Liver (tissue), 7 donors: ENCODE measurements at regions not wholly inside any gene's neighbourhood (a gene's known extent, or its start where the extent isn't known, plus 50 kb on each side); places are given as distances from the start of the nearest gene placed in this dataset.

Source experiments
- DNase-seq: peaks from one replicate; pipeline ENCODE4 v3.0.0-alpha.2; 2017; ENCODE audit warnings: low spot score
- H3K27ac ChIP-seq, 2 donors: one replicate each; pipeline ENCODE4 v1.7.0; 2013; ENCODE audit warnings: inconsistent platforms in 2 of 2, low read length in 2 of 2, control low read depth in 1 of 2, low read depth in 1 of 2, mild to moderate bottlenecking in 1 of 2
- H3K27me3 ChIP-seq, 4 donors: one replicate each; pipeline versions ENCODE4 v1.6.1 to v1.7.0; 2013; ENCODE audit warnings: low read length in 3 of 4, inconsistent platforms in 1 of 4, mild to moderate bottlenecking in 1 of 4, moderate library complexity in 1 of 4; ENCODE audit not compliant: control insufficient read depth in 4 of 4, insufficient read depth in 4 of 4
- H3K36me3 ChIP-seq, 4 donors: one replicate each; pipeline versions ENCODE4 v1.6.1 to v1.7.0; 2013; ENCODE audit warnings: low read length in 3 of 4, mild to moderate bottlenecking in 3 of 4, low read depth in 1 of 4, moderate library complexity in 1 of 4; ENCODE audit not compliant: control insufficient read depth in 4 of 4, insufficient read depth in 3 of 4
- H3K4me1 ChIP-seq, 4 donors: one replicate each; pipeline versions ENCODE4 v1.6.1 to v1.7.0; 2013; ENCODE audit warnings: low read length in 3 of 4, mild to moderate bottlenecking in 3 of 4, moderate library complexity in 1 of 4; ENCODE audit not compliant: control insufficient read depth in 4 of 4, insufficient read depth in 4 of 4
- H3K4me3 ChIP-seq, 3 donors: one replicate each; pipeline versions ENCODE4 v1.6.1 to v1.7.0; 2013; ENCODE audit warnings: low read length in 3 of 3, control low read depth in 1 of 3, low read depth in 1 of 3, mild to moderate bottlenecking in 1 of 3
- H3K9ac ChIP-seq, 2 donors: one replicate each; pipeline ENCODE4 v1.7.0; 2013; ENCODE audit warnings: low read length in 2 of 2, mild to moderate bottlenecking in 2 of 2, moderate library complexity in 2 of 2, control low read depth in 1 of 2, low read depth in 1 of 2
- H3K9me3 ChIP-seq, 4 donors: one replicate each; pipeline versions ENCODE4 v1.6.1 to v1.7.0; 2013; ENCODE audit warnings: low read length in 3 of 4; ENCODE audit not compliant: control insufficient read depth in 4 of 4
- ATF3 ChIP-seq: IDR thresholded peaks from 2 replicates; pipeline ENCODE4 v1.6.1; 2016; ENCODE audit warnings: antibody characterized with exemption
- EGR1 ChIP-seq, 2 donors: IDR thresholded peaks; 2 replicates each; pipeline ENCODE4 v1.6.1; 2016 to 2018; ENCODE audit warnings: antibody characterized with exemption in 2 of 2, low read depth in 2 of 2
- FOXA1 ChIP-seq: IDR thresholded peaks from 2 replicates; pipeline ENCODE4 v1.6.1; 2016; ENCODE audit warnings: antibody characterized with exemption
- HNF4A ChIP-seq, 2 donors: conservative IDR thresholded peaks; 2 replicates each; pipeline ENCODE4 v1.6.1; 2016; ENCODE audit warnings: antibody characterized with exemption in 2 of 2, mild to moderate bottlenecking in 2 of 2
- HNF4G ChIP-seq: IDR thresholded peaks from 2 replicates; pipeline ENCODE4 v1.6.1; 2016; ENCODE audit warnings: antibody characterized with exemption
- MAX ChIP-seq: IDR thresholded peaks from 2 replicates; pipeline ENCODE4 v1.6.1; 2016; ENCODE audit warnings: antibody characterized with exemption
- NR2F2 ChIP-seq: IDR thresholded peaks from 2 replicates; pipeline ENCODE4 v1.6.1; 2016; ENCODE audit warnings: antibody characterized with exemption
- REST ChIP-seq: IDR thresholded peaks from 2 replicates; pipeline ENCODE4 v1.6.1; 2016; ENCODE audit warnings: antibody characterized with exemption, mild to moderate bottlenecking
- RXRA ChIP-seq, 2 donors: IDR thresholded peaks; 2 replicates each; pipeline ENCODE4 v1.6.1; 2017 to 2018; ENCODE audit warnings: antibody characterized with exemption in 2 of 2, mild to moderate bottlenecking in 1 of 2
- TAF1 ChIP-seq: conservative IDR thresholded peaks from 2 replicates; pipeline ENCODE4 v1.6.1; 2016; ENCODE audit warnings: antibody characterized with exemption, mild to moderate bottlenecking
- ZBTB33 ChIP-seq: IDR thresholded peaks from 2 replicates; pipeline ENCODE4 v1.6.1; 2016; ENCODE audit warnings: antibody characterized with exemption
- WGBS: extraction: QIAGEN DNeasy Blood & Tissue Kit; methylation state at CpG from one replicate; pipeline ENCODE4 v1.1.7; 2013; 5-methylcytosine and 5-hydroxymethylcytosine counted together
- donor health status: healthy.
- donor health status: healthy.
- donor health status: healthy.
- donor health status: healthy.

- no peak for TF ChIP-seq REST
- no peak for TF ChIP-seq RXRA (IDR thresholded peaks at IDR 0.05)
- TF ChIP-seq HNF4A (conservative IDR thresholded peaks at IDR 0.05) = no peak
These were observed 684.1 kb downstream of the TRAM1L1 start (continued) for GRCh38 chr4:116401293-116401692.

- H3K27me3 ChIP-seq = no peaks in the 10 kb centered on the region
- no peaks in the 10 kb centered on the region for H3K9me3 ChIP-seq
- no peaks in the 10 kb centered on the region for H3K4me1 ChIP-seq
- no peak overlapping the region for H3K27ac ChIP-seq
- TF ChIP-seq ZBTB33 (no peak), NR2F2 (no peak), FOXA1 (no peak), EGR1 (IDR thresholded peaks at IDR 0.05; ENCODE audit: low read depth in 2 of 2) (no peak), HNF4A (conservative IDR thresholded peaks at IDR 0.05) (no peak), ATF3 (no peak), TAF1 (no peak), REST (no peak), HNF4G (no peak)
- no peak overlapping the region for H3K9ac ChIP-seq
- no peak for DNase-seq
- H3K36me3 ChIP-seq = no peaks in the 10 kb centered on the region
- H3K4me3 ChIP-seq = no peak overlapping the region
- WGBS = 88% methylated on average over 1 of the region's 1 CpG
These were observed 684.9 kb downstream of the TRAM1L1 start for GRCh38 chr4:116400480-116400879.

GRCh38 chr4:116397714-116398113 is 687.7 kb downstream of the TRAM1L1 start:
- Histone ChIP-seq H3K9me3 (no peaks in the 10 kb centered on the region), H3K4me3 (no peak overlapping the region), H3K27me3 (no peaks in the 10 kb centered on the region), H3K36me3 (no peaks in the 10 kb centered on the region), H3K4me1 (no peaks in the 10 kb centered on the region), H3K27ac (no peak overlapping the region), H3K9ac (no peak overlapping the region)
- DNase-seq = no peak
- 76% methylated on average over 3 of the region's 3 CpGs for WGBS
- TF ChIP-seq MAX (no peak), TAF1 (no peak), RXRA (IDR thresholded peaks at IDR 0.05) (no peak), ATF3 (no peak), HNF4G (no peak), REST (no peak), ZBTB33 (no peak)
